Endothelial cell of umbilical vein (primary cell): ENCODE measurements at regions not wholly inside any gene's neighbourhood (a gene's known extent, or its start where the extent isn't known, plus 50 kb on each side); places are given as distances from the start of the nearest gene placed in this dataset.
"Not testable (repeated sequence)": the region's sequence is repeated elsewhere in the genome, so short reads cannot be mapped to it uniquely, and the experiment has no call there.

Experiments used
- BruUV-seq: library from RNA; stranded (reverse); fragments of 400-500 nt; replicated peaks from 2 replicates; lab custom pipeline; 2021; lab: Mats Ljungman, UMichigan
- CTCF ChIA-PET: fragments of 300-600, 350-600 bp; sonication (Branson Sonifier 250); formaldehyde crosslinking; loops from one replicate; lab custom pipeline; 2021; ENCODE audit warnings: antibody characterized with exemption, inconsistent platforms; lab: Charles Lee
- POLR2A ChIA-PET: fragments of 300-600, 350-600 bp; sonication (Branson Sonifier 250); formaldehyde crosslinking; loops from one replicate; lab custom pipeline; 2021; ENCODE audit warnings: antibody characterized with exemption, inconsistent platforms; lab: Charles Lee
- DNase-seq: peaks from one replicate; pipeline ENCODE4 v3.0.0-alpha.2; 2011; ENCODE audit warnings: low read depth, low spot score
- FAIRE-seq: peaks from 2 replicates; lab custom pipeline; 2011; peaks lifted over from hg19 to GRCh38; lab: Jason Lieb, UNC
- H2AFZ ChIP-seq: 2 replicates; pipeline ENCODE4 v1.6.0; 2012; ENCODE audit warnings: low read depth, low read length, control low read depth, inconsistent platforms
- H3K27ac ChIP-seq: 2 replicates; pipeline ENCODE4 v1.5.1; 2011; ENCODE audit warnings: low read depth, mild to moderate bottlenecking, control low read depth, low read length, moderate library complexity; ENCODE audit not compliant: insufficient read depth
- H3K27me3 ChIP-seq, 2 experiments: 2 replicates each; pipeline versions ENCODE4 v1.6.0 to v1.6.1; 2011; ENCODE audit warnings: low read length in 2 of 2, mixed read lengths in 1 of 2; ENCODE audit not compliant: control insufficient read depth in 2 of 2, insufficient read depth in 2 of 2
- H3K36me3 ChIP-seq, 2 experiments: 2 replicates in 1 of 2; 3 replicates in 1 of 2; pipeline ENCODE4 v1.5.1; 2011; ENCODE audit warnings: low read length in 2 of 2, mild to moderate bottlenecking in 1 of 2, moderate library complexity in 1 of 2; ENCODE audit not compliant: control insufficient read depth in 2 of 2, insufficient read depth in 2 of 2; ENCODE audit errors: extremely low read depth in 1 of 2
- H3K4me1 ChIP-seq: 3 replicates; pipeline ENCODE4 v1.5.1; 2011; ENCODE audit warnings: mild to moderate bottlenecking, low read length; ENCODE audit not compliant: control insufficient read depth, insufficient read depth; ENCODE audit errors: extremely low read depth
- H3K4me2 ChIP-seq: 2 replicates; pipeline ENCODE4 v1.6.1; 2011; ENCODE audit warnings: low read length, control low read depth, mixed read lengths; ENCODE audit not compliant: insufficient read depth
- H3K4me3 ChIP-seq, 3 experiments: fragments of 200-600 bp in 1 of 3; sonication (generic), shearing (Covaris generic) in 1 of 3; replicated peaks in 1 of 3; 2 replicates each; pipeline ENCODE4 v1.5.1; 2011 to 2016; ENCODE audit warnings: control low read depth in 3 of 3, low read length in 3 of 3, mild to moderate bottlenecking in 2 of 3, inconsistent platforms in 1 of 3, low read depth in 1 of 3, moderate library complexity in 1 of 3; ENCODE audit not compliant: insufficient read depth in 1 of 3
- H3K79me2 ChIP-seq: 2 replicates; pipeline ENCODE4 v1.6.0; 2012; ENCODE audit warnings: low read length, inconsistent platforms; ENCODE audit not compliant: control insufficient read depth, insufficient read depth
- H3K9ac ChIP-seq: replicated peaks from 2 replicates; pipeline ENCODE3; 2011; ENCODE audit warnings: low read length, control low read depth; ENCODE audit not compliant: insufficient read depth; ENCODE audit errors: extremely low read depth
- H3K9me1 ChIP-seq: replicated peaks from 3 replicates; pipeline ENCODE4 v1.6.0; 2011; ENCODE audit warnings: mild to moderate bottlenecking, low read length; ENCODE audit not compliant: control insufficient read depth, insufficient read depth; ENCODE audit errors: extremely low read depth
- H3K9me3 ChIP-seq: replicated peaks from 2 replicates; pipeline ENCODE4 v1.5.1; 2012; ENCODE audit warnings: low read length, inconsistent platforms; ENCODE audit not compliant: control insufficient read depth, insufficient read depth
- H4K20me1 ChIP-seq: replicated peaks from 2 replicates; pipeline ENCODE3; 2011; ENCODE audit warnings: mild to moderate bottlenecking, low read length; ENCODE audit not compliant: control insufficient read depth, insufficient read depth; ENCODE audit errors: extremely low read depth
- CTCF ChIP-seq, 2 donors: IDR thresholded peaks; 1 replicate in 1 of 2; 2 replicates in 1 of 2; pipeline ENCODE4 v1.5.1; 2011; ENCODE audit warnings: low read length in 2 of 2, mild to moderate bottlenecking in 2 of 2, moderate library complexity in 2 of 2, control low read depth in 1 of 2, inconsistent platforms in 1 of 2, low read depth in 1 of 2; ENCODE audit not compliant: insufficient read depth in 1 of 2; ENCODE audit errors: extremely low read depth in 1 of 2
- dilution Hi-C: fragments of 300-500 bp; cut with MboI; formaldehyde crosslinking; loops from one replicate; pipeline ENCODE4 v1.15.0; 2019; ENCODE audit warnings: low sequenced_read_pairs; ENCODE audit not compliant: extremely low pct_ligation_motif_present
- intact Hi-C: fragments of 100-400 bp; cut with micrococcal nuclease; formaldehyde crosslinking; loops from one replicate; pipeline ENCODE4 v1.10.0; 2022

GRCh38 chr16:18131587-18131986 lies 204.9 kb downstream of the NPIPA8 start:
- not testable (repeated sequence) for BruUV-seq
- peak; percentile 89 for FAIRE-seq

GRCh38 chr16:18130478-18131120 lies 205.9 kb downstream of the NPIPA8 start:
- CTCF ChIA-PET, dilution Hi-C loops: not testable (repeated sequence)

More at GRCh38 chr16:18131587-18131986, 204.9 kb downstream of the NPIPA8 start:
- H3K4me3 ChIP-seq, dilution Hi-C loops, H3K9ac ChIP-seq, H4K20me1 ChIP-seq, POLR2A ChIA-PET, H3K79me2 ChIP-seq, CTCF ChIA-PET, H3K9me1 ChIP-seq, H3K27ac ChIP-seq, intact Hi-C loops, H2AFZ ChIP-seq, H3K4me1 ChIP-seq, DNase-seq, H3K36me3 ChIP-seq, H3K27me3 ChIP-seq, H3K4me2 ChIP-seq, H3K9me3 ChIP-seq: not testable (repeated sequence)
- peak; percentile 5 to 29 for TF ChIP-seq CTCF (IDR thresholded peaks at IDR 0.05; ENCODE audit: extremely low read depth in 1 of 2, insufficient read depth in 1 of 2, low read depth in 1 of 2, low read length in 2 of 2)

GRCh38 chr16:18127033-18127432 lies 209.5 kb downstream of the NPIPA8 start:
- FAIRE-seq, H3K4me1 ChIP-seq, H3K9ac ChIP-seq, H3K4me2 ChIP-seq, POLR2A ChIA-PET, intact Hi-C loops, H3K36me3 ChIP-seq, H3K4me3 ChIP-seq, CTCF ChIA-PET, H3K9me1 ChIP-seq, H4K20me1 ChIP-seq, H3K79me2 ChIP-seq, BruUV-seq, H3K27ac ChIP-seq, H3K27me3 ChIP-seq, H3K9me3 ChIP-seq, dilution Hi-C loops, H2AFZ ChIP-seq, DNase-seq: not testable (repeated sequence)

More at GRCh38 chr16:18130478-18131120, 205.9 kb downstream of the NPIPA8 start:
- H3K4me1 ChIP-seq, DNase-seq, BruUV-seq, H3K9me1 ChIP-seq, H3K36me3 ChIP-seq, POLR2A ChIA-PET, H3K4me3 ChIP-seq, H3K9ac ChIP-seq, H3K79me2 ChIP-seq, H2AFZ ChIP-seq, H3K4me2 ChIP-seq, intact Hi-C loops, H4K20me1 ChIP-seq, H3K27me3 ChIP-seq, H3K9me3 ChIP-seq, H3K27ac ChIP-seq, FAIRE-seq: not testable (repeated sequence)
